M059J (cell line): ENCODE measurements at regions not wholly inside any gene's neighbourhood (a gene's known extent, or its start where the extent isn't known, plus 50 kb on each side); places are given as distances from the start of the nearest gene placed in this dataset.
"Not testable (repeated sequence)": the region's sequence is repeated elsewhere in the genome, so short reads cannot be mapped to it uniquely, and the experiment has no call there.

ENCODE experiments used
- DNase-seq: peaks from one replicate; pipeline ENCODE4 v3.0.0-alpha.2; 2012; ENCODE audit warnings: low read depth

GRCh38 chr5:85838781-85839180 is 779.0 kb upstream of the COX7C start:
- DNase-seq: no peak

GRCh38 chr5:85841653-85842052 is 776.1 kb upstream of the COX7C start:
- DNase-seq: no peak

GRCh38 chr5:85843535-85843934 is 774.2 kb upstream of the COX7C start:
- DNase-seq: no peak

- DNase-seq: no peak
These were observed 768.3 kb upstream of the COX7C start for GRCh38 chr5:85849411-85849810.

GRCh38 chr5:85865296-85865695 is 752.4 kb upstream of the COX7C start:
- no peak for DNase-seq

GRCh38 chr5:85868070-85868469 is 749.7 kb upstream of the COX7C start:
- no peak for DNase-seq

- DNase-seq: no peak
These were observed 723.7 kb upstream of the COX7C start for GRCh38 chr5:85893996-85894395.

GRCh38 chr5:85896514-85896913 is 721.2 kb upstream of the COX7C start:
- DNase-seq: no peak

- DNase-seq: no peak
These were observed 711.3 kb upstream of the COX7C start for GRCh38 chr5:85906460-85906859.

- DNase-seq: no peak
These were observed 707.4 kb upstream of the COX7C start for GRCh38 chr5:85910335-85910734.

- DNase-seq: no peak
These were observed 696.8 kb upstream of the COX7C start for GRCh38 chr5:85920984-85921383.

GRCh38 chr5:85921590-85921989 is 696.2 kb upstream of the COX7C start:
- DNase-seq: no peak

- DNase-seq: no peak
These were observed 690.1 kb upstream of the COX7C start for GRCh38 chr5:85927632-85928031.

- DNase-seq: no peak
These were observed 688.0 kb upstream of the COX7C start for GRCh38 chr5:85929713-85930112.

- DNase-seq: peak; percentile 13
These were observed 686.5 kb upstream of the COX7C start for GRCh38 chr5:85931220-85931619.

GRCh38 chr5:85938201-85938600 is 679.5 kb upstream of the COX7C start:
- DNase-seq: no peak

- no peak for DNase-seq
These were observed 666.0 kb upstream of the COX7C start for GRCh38 chr5:85951707-85952210.

- no peak for DNase-seq
These were observed 665.1 kb upstream of the COX7C start for GRCh38 chr5:85952680-85953079.

- no peak for DNase-seq
These were observed 650.1 kb upstream of the COX7C start for GRCh38 chr5:85967681-85968080.

- DNase-seq: no peak
These were observed 645.2 kb upstream of the COX7C start for GRCh38 chr5:85972539-85972938.

- no peak for DNase-seq
These were observed 632.6 kb upstream of the COX7C start for GRCh38 chr5:85985167-85985566.

- DNase-seq: no peak
These were observed 626.7 kb upstream of the COX7C start for GRCh38 chr5:85990998-85991397.

GRCh38 chr5:85994653-85995052 is 623.1 kb upstream of the COX7C start:
- not testable (repeated sequence) for DNase-seq

GRCh38 chr5:85998656-85999055 is 619.1 kb upstream of the COX7C start:
- DNase-seq: no peak

- no peak for DNase-seq
These were observed 609.4 kb upstream of the COX7C start for GRCh38 chr5:86008293-86008692.
